PC-3 (cell line): ENCODE measurements at regions not wholly inside any gene's neighbourhood (a gene's known extent, or its start where the extent isn't known, plus 50 kb on each side); places are given as distances from the start of the nearest gene placed in this dataset.

ENCODE experiments used
- EZH2 ChIP-seq: fragments of 300-600 bp; sonication (generic); IDR thresholded peaks from one replicate; pipeline ENCODE4 v1.6.1; 2017; ENCODE audit warnings: antibody characterized with exemption, mild to moderate bottlenecking, low read length; ENCODE audit not compliant: unreplicated experiment
- TF ChIP-seq, protein P1 (sequence below): fragments of 300-600 bp; sonication (generic); conservative IDR thresholded peaks from 2 replicates; pipeline ENCODE4 v1.5.1; 2017; ENCODE audit warnings: antibody characterized with exemption, low read depth, mild to moderate bottlenecking, low read length

DNA sequence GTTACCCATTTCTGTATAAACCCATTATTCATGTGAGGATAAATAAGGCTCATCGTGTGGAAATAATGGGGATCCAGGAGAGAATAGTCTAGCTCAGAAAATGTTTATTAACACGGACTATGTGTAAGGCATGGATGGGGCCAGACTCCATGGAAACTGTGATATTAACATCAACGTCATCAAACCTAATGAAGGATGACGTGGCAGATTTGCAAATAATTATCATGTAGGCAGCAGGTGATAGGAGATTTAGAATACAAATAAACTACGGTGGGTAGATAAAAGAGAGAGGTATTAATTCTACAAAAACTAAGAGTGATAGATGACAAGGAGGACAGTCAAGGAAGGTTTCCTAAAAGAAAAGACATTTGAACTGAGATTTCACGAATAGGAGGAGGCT lies 592.2 kb downstream of the REEP3 start:
- TF ChIP-seq, protein P1, sequence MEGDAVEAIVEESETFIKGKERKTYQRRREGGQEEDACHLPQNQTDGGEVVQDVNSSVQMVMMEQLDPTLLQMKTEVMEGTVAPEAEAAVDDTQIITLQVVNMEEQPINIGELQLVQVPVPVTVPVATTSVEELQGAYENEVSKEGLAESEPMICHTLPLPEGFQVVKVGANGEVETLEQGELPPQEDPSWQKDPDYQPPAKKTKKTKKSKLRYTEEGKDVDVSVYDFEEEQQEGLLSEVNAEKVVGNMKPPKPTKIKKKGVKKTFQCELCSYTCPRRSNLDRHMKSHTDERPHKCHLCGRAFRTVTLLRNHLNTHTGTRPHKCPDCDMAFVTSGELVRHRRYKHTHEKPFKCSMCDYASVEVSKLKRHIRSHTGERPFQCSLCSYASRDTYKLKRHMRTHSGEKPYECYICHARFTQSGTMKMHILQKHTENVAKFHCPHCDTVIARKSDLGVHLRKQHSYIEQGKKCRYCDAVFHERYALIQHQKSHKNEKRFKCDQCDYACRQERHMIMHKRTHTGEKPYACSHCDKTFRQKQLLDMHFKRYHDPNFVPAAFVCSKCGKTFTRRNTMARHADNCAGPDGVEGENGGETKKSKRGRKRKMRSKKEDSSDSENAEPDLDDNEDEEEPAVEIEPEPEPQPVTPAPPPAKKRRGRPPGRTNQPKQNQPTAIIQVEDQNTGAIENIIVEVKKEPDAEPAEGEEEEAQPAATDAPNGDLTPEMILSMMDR: no peak
- TF ChIP-seq EZH2: no peak
